ENCODE measurements at regions not wholly inside any gene's neighbourhood (a gene's known extent, or its start where the extent isn't known, plus 50 kb on each side); places are given as distances from the start of the nearest gene placed in this dataset.

DNA sequence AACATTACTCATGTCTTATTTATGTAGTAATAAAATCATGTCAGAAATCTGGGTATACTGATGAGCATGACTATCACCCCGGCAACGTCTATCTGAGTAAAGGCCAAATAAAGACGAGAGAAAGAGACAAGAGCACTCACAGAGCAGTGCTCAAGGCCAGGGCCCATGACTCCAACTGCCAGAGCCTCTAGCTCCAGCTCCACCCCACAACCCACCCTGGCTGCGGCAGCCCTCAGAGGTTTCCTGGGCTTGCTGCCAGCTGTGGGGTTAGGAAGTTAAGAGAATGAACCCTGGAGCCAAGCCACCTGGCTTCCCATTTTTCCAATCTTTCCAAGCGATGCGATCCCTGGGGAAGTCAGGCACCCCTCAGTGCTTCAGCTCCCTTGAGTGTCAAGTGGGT lies 92.0 kb upstream of the PAX1 start:
- in situ Hi-C loops (cut with HindIII; ENCODE audit: low sequenced_read_pairs) = no loop called here
- TF ChIP-seq, protein P1, sequence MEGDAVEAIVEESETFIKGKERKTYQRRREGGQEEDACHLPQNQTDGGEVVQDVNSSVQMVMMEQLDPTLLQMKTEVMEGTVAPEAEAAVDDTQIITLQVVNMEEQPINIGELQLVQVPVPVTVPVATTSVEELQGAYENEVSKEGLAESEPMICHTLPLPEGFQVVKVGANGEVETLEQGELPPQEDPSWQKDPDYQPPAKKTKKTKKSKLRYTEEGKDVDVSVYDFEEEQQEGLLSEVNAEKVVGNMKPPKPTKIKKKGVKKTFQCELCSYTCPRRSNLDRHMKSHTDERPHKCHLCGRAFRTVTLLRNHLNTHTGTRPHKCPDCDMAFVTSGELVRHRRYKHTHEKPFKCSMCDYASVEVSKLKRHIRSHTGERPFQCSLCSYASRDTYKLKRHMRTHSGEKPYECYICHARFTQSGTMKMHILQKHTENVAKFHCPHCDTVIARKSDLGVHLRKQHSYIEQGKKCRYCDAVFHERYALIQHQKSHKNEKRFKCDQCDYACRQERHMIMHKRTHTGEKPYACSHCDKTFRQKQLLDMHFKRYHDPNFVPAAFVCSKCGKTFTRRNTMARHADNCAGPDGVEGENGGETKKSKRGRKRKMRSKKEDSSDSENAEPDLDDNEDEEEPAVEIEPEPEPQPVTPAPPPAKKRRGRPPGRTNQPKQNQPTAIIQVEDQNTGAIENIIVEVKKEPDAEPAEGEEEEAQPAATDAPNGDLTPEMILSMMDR (IDR thresholded peaks at IDR 0.05; ENCODE audit: low read depth, low read length) = no peak
- H3K4me3 ChIP-seq (ENCODE audit: low read depth, low read length) = no peak overlapping the region
- no peak for DNase-seq (ENCODE audit: low read depth, low spot score)

DNA sequence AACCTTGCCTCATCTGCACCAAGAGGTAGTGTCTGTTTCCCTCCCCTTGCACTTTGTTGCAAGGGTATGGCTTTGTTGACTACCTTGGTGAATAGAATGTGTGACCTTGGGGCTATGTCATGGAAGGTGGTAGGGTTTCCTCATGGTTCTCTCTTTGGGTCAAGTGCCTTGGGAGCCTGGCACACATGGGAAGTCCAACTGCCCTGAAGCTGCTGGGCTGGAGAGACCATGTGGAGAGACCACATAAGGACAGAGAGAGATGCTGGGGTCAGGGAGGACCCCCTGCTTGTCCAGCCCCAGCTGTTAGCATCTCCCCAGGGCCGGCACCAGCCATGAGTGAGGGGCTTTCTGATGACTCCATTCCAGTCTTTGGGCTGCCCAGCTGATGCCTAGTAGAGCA lies 95.5 kb upstream of the PAX1 start:
- DNase-seq (ENCODE audit: low read depth, low spot score) = no peak
- in situ Hi-C loops (cut with HindIII; ENCODE audit: low sequenced_read_pairs) = no loop called here
- TF ChIP-seq, protein P1 (IDR thresholded peaks at IDR 0.05; ENCODE audit: low read depth, low read length) = no peak
- H3K4me3 ChIP-seq (ENCODE audit: low read depth, low read length) = no peak overlapping the region

DNA sequence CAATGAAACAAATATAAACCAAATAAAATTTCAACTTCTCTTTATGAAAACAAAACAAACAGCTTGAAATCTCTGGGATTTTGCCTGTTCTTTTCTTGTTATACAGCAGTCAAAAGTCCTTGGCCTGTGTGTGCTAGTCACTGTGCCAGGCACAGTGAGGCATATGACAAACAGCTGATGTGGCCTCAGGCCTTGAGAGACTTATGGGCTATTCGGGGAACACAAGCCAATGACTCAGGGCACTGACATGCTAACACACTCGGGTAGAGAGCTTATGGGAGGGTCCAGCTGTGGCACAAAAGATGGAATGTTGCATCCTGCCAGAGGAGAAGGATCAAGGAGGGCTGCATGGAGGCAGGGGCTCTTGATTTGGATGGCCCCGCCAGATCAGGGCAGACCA lies 95.4 kb upstream of the NKX2-2 start:
- in situ Hi-C loops (cut with HindIII; ENCODE audit: low sequenced_read_pairs) = no loop called here
- H3K4me3 ChIP-seq (ENCODE audit: low read depth, low read length) = no peak overlapping the region
- TF ChIP-seq, protein P1 (IDR thresholded peaks at IDR 0.05; ENCODE audit: low read depth, low read length) = no peak
- DNase-seq (ENCODE audit: low read depth, low spot score) = no peak

DNA sequence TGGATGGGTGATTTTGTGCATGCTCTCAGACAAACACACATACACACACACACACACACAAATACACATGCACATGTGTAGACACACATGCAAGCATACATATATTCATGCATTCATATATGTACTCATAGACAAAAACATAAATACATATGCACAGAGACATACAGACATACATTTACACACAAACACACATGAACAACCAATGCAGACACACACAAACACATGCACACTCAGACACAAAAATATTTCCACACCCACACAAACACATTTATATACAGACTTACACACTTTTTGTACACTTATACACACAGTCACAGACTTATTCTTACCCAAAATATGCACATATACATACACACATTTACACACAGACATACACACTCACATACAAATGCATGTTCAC lies 94.9 kb upstream of the NKX2-2 start:
- TF ChIP-seq, protein P1 (IDR thresholded peaks at IDR 0.05; ENCODE audit: low read depth, low read length) = no peak
- no peak for DNase-seq (ENCODE audit: low read depth, low spot score)
- in situ Hi-C loops (cut with HindIII; ENCODE audit: low sequenced_read_pairs) = no loop called here
- H3K4me3 ChIP-seq (ENCODE audit: low read depth, low read length) = no peak overlapping the region

DNA sequence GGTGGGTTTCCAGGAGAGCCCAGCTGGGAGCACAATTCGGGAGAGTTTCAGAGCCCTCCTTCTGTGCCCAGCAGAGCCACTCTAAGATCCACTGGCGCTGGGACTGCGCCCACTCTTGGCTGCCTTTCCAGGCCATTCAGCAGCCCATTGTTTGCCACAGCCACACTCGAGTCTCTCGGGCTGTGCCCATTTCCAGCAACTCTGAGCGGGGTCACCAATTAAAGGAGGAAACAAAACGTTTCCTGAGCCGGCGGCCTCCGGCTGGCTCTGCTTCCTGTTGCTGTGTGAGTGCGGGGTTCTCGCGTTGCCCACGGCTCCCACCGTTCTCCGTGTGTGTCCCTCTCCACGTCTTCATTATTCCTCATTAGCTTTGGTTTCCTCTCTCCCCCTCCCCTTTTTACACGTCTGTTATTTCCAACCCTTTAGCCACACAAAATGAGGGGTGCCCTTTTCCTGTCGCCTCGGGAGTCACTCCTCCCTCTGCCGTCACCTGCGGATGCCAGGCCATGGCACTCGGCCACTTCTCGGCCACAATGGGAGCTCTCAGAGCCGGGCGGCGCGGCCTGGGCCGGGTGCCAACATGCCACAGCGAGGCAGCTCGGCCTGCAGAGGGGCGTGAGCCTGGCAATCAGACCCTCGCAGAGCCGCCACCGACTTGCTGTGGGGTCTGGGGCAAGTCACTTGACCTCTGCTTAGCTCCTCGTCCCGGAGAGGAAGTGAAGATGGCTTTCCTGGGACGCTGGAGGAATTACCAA lies 94.3 kb upstream of the NKX2-2 start:
- no peak for DNase-seq (ENCODE audit: low read depth, low spot score)
- TF ChIP-seq, protein P1 (IDR thresholded peaks at IDR 0.05; ENCODE audit: low read depth, low read length) = no peak
- H3K4me3 ChIP-seq (ENCODE audit: low read depth, low read length) = no peak overlapping the region
- in situ Hi-C loops (cut with HindIII; ENCODE audit: low sequenced_read_pairs) = no loop called here

DNA sequence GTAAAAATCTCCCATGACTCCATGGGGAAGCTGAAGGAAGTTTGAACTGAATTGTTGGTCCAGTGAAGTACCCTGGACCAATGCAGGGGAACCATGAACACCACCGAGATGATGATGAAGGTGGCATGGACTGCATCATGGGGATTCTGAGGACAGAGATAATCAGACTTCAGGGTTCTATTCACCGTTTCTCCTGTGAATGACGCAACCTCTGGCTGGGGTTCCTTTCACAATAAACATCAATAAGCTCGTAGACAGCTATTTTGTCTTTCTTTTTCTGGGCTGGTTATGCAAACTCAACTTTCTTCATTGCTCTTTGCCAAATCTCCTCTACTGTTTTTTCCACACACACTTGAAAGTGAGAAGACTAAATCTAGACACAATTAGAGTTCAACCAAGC lies 87.9 kb upstream of the NKX2-2 start:
- no peak overlapping the region for H3K4me3 ChIP-seq (ENCODE audit: low read depth, low read length)
- TF ChIP-seq, protein P1 (IDR thresholded peaks at IDR 0.05; ENCODE audit: low read depth, low read length) = no peak
- DNase-seq (ENCODE audit: low read depth, low spot score) = no peak
- in situ Hi-C loops (cut with HindIII; ENCODE audit: low sequenced_read_pairs) = no loop called here
